ENCODE measurements at regions not wholly inside any gene's neighbourhood (a gene's known extent, or its start where the extent isn't known, plus 50 kb on each side); places are given as distances from the start of the nearest gene placed in this dataset.
A peak's percentile ranks its signal among the peaks of the same experiment; 100 is the strongest.
"Not testable (repeated sequence)": the region's sequence is repeated elsewhere in the genome, so short reads cannot be mapped to it uniquely, and the experiment has no call there.

GRCh38 chr3:194053136-194053535 lies 82.8 kb upstream of the HES1 start:
- Mint-ChIP-seq H3K27ac (ENCODE audit: unreplicated experiment) (no peak overlapping the region), H3K36me3 (ENCODE audit: insufficient read depth, unreplicated experiment) (peaks cover 12% of the 10 kb centered on the region), H3K4me1 (ENCODE audit: low read depth, unreplicated experiment) (peaks cover 21% of the 10 kb centered on the region), H3K27me3 (ENCODE audit: unreplicated experiment) (no peaks in the 10 kb centered on the region), H3K9me3 (ENCODE audit: low read depth, unreplicated experiment) (peaks cover 11% of the 10 kb centered on the region), H3K4me3 (ENCODE audit: low read depth, unreplicated experiment) (no peak overlapping the region)
- CTCF ChIA-PET: no interaction called here
- no peak for TF ChIP-seq CTCF (IDR thresholded peaks at IDR 0.05; ENCODE audit: unreplicated experiment)
- intact Hi-C loops (cut with micrococcal nuclease; ENCODE audit: unreplicated experiment): no loop called here
- no TSS peak for BruUV-seq (replicated peaks)
- DNase-seq: no peak

- intact Hi-C loops (cut with micrococcal nuclease; ENCODE audit: unreplicated experiment): no loop called here
- peaks cover 23% of the 10 kb centered on the region for H3K4me1 Mint-ChIP-seq (ENCODE audit: low read depth, unreplicated experiment)
- no peak for TF ChIP-seq CTCF (IDR thresholded peaks at IDR 0.05; ENCODE audit: unreplicated experiment)
- no peak overlapping the region for H3K27ac Mint-ChIP-seq (ENCODE audit: unreplicated experiment)
- H3K4me3 Mint-ChIP-seq (ENCODE audit: low read depth, unreplicated experiment): no peak overlapping the region
- peaks cover 11% of the 10 kb centered on the region for H3K9me3 Mint-ChIP-seq (ENCODE audit: low read depth, unreplicated experiment)
- H3K36me3 Mint-ChIP-seq (ENCODE audit: insufficient read depth, unreplicated experiment): peaks cover 12% of the 10 kb centered on the region
- H3K27me3 Mint-ChIP-seq (ENCODE audit: unreplicated experiment): no peaks in the 10 kb centered on the region
- DNase-seq: no peak
- CTCF ChIA-PET: no interaction called here
- no TSS peak for BruUV-seq (replicated peaks)
These were observed 81.9 kb upstream of the HES1 start for GRCh38 chr3:194054016-194054415.

- peaks cover 12% of the 10 kb centered on the region for H3K36me3 Mint-ChIP-seq (ENCODE audit: insufficient read depth, unreplicated experiment)
- BruUV-seq (replicated peaks): no TSS peak
- DNase-seq: no peak
- no peak overlapping the region for H3K27ac Mint-ChIP-seq (ENCODE audit: unreplicated experiment)
- H3K4me3 Mint-ChIP-seq (ENCODE audit: low read depth, unreplicated experiment): no peak overlapping the region
- H3K4me1 Mint-ChIP-seq (ENCODE audit: low read depth, unreplicated experiment): peaks cover 23% of the 10 kb centered on the region
- TF ChIP-seq CTCF (IDR thresholded peaks at IDR 0.05; ENCODE audit: unreplicated experiment): no peak
- H3K27me3 Mint-ChIP-seq (ENCODE audit: unreplicated experiment): no peaks in the 10 kb centered on the region
- CTCF ChIA-PET: interaction anchor here (0.9 kb wide), 1 partner anchor 9 kb away, joined by 3 read pairs; no protein-coding TSS in a partner anchor
- peaks cover 11% of the 10 kb centered on the region for H3K9me3 Mint-ChIP-seq (ENCODE audit: low read depth, unreplicated experiment)
- intact Hi-C loops (cut with micrococcal nuclease; ENCODE audit: unreplicated experiment): no loop called here
These were observed 81.4 kb upstream of the HES1 start for GRCh38 chr3:194054540-194054939.

- no TSS peak for BruUV-seq (replicated peaks)
- Mint-ChIP-seq H3K27me3 (ENCODE audit: unreplicated experiment) (no peaks in the 10 kb centered on the region), H3K4me1 (ENCODE audit: low read depth, unreplicated experiment) (peaks cover 27% of the 10 kb centered on the region), H3K36me3 (ENCODE audit: insufficient read depth, unreplicated experiment) (peaks cover 12% of the 10 kb centered on the region), H3K4me3 (ENCODE audit: low read depth, unreplicated experiment) (no peak overlapping the region), H3K9me3 (ENCODE audit: low read depth, unreplicated experiment) (peaks cover 11% of the 10 kb centered on the region), H3K27ac (ENCODE audit: unreplicated experiment) (no peak overlapping the region)
- no peak for DNase-seq
- no peak for TF ChIP-seq CTCF (IDR thresholded peaks at IDR 0.05; ENCODE audit: unreplicated experiment)
- intact Hi-C loops (cut with micrococcal nuclease; ENCODE audit: unreplicated experiment): loop anchor here (1.0 kb wide), 1 partner anchor 49 kb away; no protein-coding TSS in a partner anchor
- CTCF ChIA-PET: interaction anchor here (0.9 kb wide), 1 partner anchor 9 kb away, joined by 3 read pairs; no protein-coding TSS in a partner anchor
These were observed 81.0 kb upstream of the HES1 start for GRCh38 chr3:194054961-194055360.

GRCh38 chr3:194056323-194056722 lies 79.6 kb upstream of the HES1 start:
- Mint-ChIP-seq H3K36me3 (ENCODE audit: insufficient read depth, unreplicated experiment) (peaks cover 12% of the 10 kb centered on the region), H3K4me1 (ENCODE audit: low read depth, unreplicated experiment) (peaks cover 41% of the 10 kb centered on the region), H3K27ac (ENCODE audit: unreplicated experiment) (peak overlapping the region; percentile 76)
- H3K9me3 Mint-ChIP-seq (ENCODE audit: low read depth, unreplicated experiment); DNase-seq; intact Hi-C loops (cut with micrococcal nuclease; ENCODE audit: unreplicated experiment); BruUV-seq (replicated peaks); H3K27me3 Mint-ChIP-seq (ENCODE audit: unreplicated experiment); H3K4me3 Mint-ChIP-seq (ENCODE audit: low read depth, unreplicated experiment): not testable (repeated sequence)
- CTCF ChIA-PET: interaction anchor here (0.8 kb wide), 1 partner anchor 79 kb away, joined by 5 read pairs; no protein-coding TSS in a partner anchor

All from Calu3 (cell line).